ENCODE measurements at regions not wholly inside any gene's neighbourhood (a gene's known extent, or its start where the extent isn't known, plus 50 kb on each side); places are given as distances from the start of the nearest gene placed in this dataset.

GRCh38 chr2:12429779-12430406 lies 286.8 kb upstream of the TRIB2 start:
- Histone ChIP-seq H3K9me3 (no peaks in the 10 kb centered on the region), H3K27me3 (no peaks in the 10 kb centered on the region), H3K4me1 (peaks cover 8% of the 10 kb centered on the region), H3K4me3 (ENCODE audit: low read depth, low read length) (no peak overlapping the region), H3K36me3 (no peaks in the 10 kb centered on the region)
- DNase-seq: no peak
- TF ChIP-seq CTCF (IDR thresholded peaks at IDR 0.05; ENCODE audit: low read depth, low read length): no peak

GRCh38 chr2:12430407-12431133 lies 286.2 kb upstream of the TRIB2 start:
- Histone ChIP-seq H3K36me3 (no peaks in the 10 kb centered on the region), H3K27me3 (no peaks in the 10 kb centered on the region), H3K4me1 (peaks cover 9% of the 10 kb centered on the region), H3K4me3 (ENCODE audit: low read depth, low read length) (no peak overlapping the region), H3K9me3 (no peaks in the 10 kb centered on the region)
- TF ChIP-seq CTCF (IDR thresholded peaks at IDR 0.05; ENCODE audit: low read depth, low read length): no peak
- DNase-seq: no peak

- no peak overlapping the region for H3K4me3 ChIP-seq (ENCODE audit: low read depth, low read length)
- no peak for DNase-seq
- no peaks in the 10 kb centered on the region for H3K36me3 ChIP-seq
- peaks cover 17% of the 10 kb centered on the region for H3K4me1 ChIP-seq
- H3K9me3 ChIP-seq: no peaks in the 10 kb centered on the region
- no peaks in the 10 kb centered on the region for H3K27me3 ChIP-seq
- no peak for TF ChIP-seq CTCF (IDR thresholded peaks at IDR 0.05; ENCODE audit: low read depth, low read length)
These were observed 283.6 kb upstream of the TRIB2 start for GRCh38 chr2:12432985-12433625.

- Histone ChIP-seq H3K9me3 (no peaks in the 10 kb centered on the region), H3K36me3 (no peaks in the 10 kb centered on the region), H3K27me3 (no peaks in the 10 kb centered on the region), H3K4me3 (ENCODE audit: low read depth, low read length) (no peak overlapping the region), H3K4me1 (peaks cover 17% of the 10 kb centered on the region)
- no peak for TF ChIP-seq CTCF (IDR thresholded peaks at IDR 0.05; ENCODE audit: low read depth, low read length)
- no peak for DNase-seq
These were observed 283.1 kb upstream of the TRIB2 start for GRCh38 chr2:12433626-12433990.

- Histone ChIP-seq H3K9me3 (no peaks in the 10 kb centered on the region), H3K4me3 (ENCODE audit: low read depth, low read length) (no peak overlapping the region), H3K36me3 (no peaks in the 10 kb centered on the region), H3K4me1 (peaks cover 19% of the 10 kb centered on the region), H3K27me3 (no peaks in the 10 kb centered on the region)
- TF ChIP-seq CTCF (IDR thresholded peaks at IDR 0.05; ENCODE audit: low read depth, low read length): no peak
- DNase-seq: no peak
These were observed 282.1 kb upstream of the TRIB2 start for GRCh38 chr2:12434630-12435098.

Data from BE2C (cell line).